RWPE1 (cell line): ENCODE measurements at regions not wholly inside any gene's neighbourhood (a gene's known extent, or its start where the extent isn't known, plus 50 kb on each side); places are given as distances from the start of the nearest gene placed in this dataset.

Source experiments
- CTCF ChIA-PET: fragments of 350-600 bp; sonication (Branson Sonifier 250); formaldehyde crosslinking; extraction: SDS; loops from one replicate; lab custom pipeline; 2021; lab: Yijun Ruan, JAX
- POLR2A ChIA-PET: fragments of 400-600 bp; formaldehyde crosslinking; extraction: SDS; loops from one replicate; lab custom pipeline; 2020; ENCODE audit warnings: antibody characterized with exemption; ENCODE audit not compliant: low non-redundant PET; lab: Yijun Ruan, JAX
- DNase-seq: peaks from one replicate; pipeline ENCODE4 v3.0.0; 2012; ENCODE audit warnings: low spot score
- H3K27ac ChIP-seq: fragments of 450-650 bp; 2 replicates; pipeline ENCODE4 v1.5.1; 2017
- CTCF ChIP-seq: fragments of 450-650 bp; conservative IDR thresholded peaks from 2 replicates; pipeline ENCODE4 v1.5.1; 2017; ENCODE audit warnings: low read depth, mild to moderate bottlenecking

DNA sequence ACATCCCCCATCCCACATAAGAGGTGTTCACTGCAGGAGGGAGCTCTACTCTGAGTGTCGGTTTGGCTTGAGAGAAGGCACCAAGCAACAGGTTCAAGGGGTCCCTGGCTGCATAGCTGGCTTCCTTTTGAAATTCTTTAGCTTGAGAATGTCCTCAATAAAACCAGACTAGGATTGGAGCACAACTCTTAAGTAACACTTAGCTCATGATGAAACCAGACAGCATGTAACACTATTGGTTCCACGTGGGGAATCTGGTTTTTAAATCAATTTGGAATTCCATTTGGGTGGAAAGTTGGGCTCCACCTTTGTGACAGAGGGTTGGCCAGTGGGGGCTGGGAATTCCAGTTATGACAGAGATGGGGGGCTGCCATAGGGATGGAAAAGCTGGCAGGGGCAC, 281.2 kb downstream of the TLE3 start:
- no peak for DNase-seq
- no peak overlapping the region for H3K27ac ChIP-seq
- ChIA-PET POLR2A (no interaction called here), CTCF (interaction anchor here (0.7 kb wide), 1 partner anchor 176 kb away, joined by 3 read pairs; no protein-coding TSS in a partner anchor)
- TF ChIP-seq CTCF, result no peak

DNA sequence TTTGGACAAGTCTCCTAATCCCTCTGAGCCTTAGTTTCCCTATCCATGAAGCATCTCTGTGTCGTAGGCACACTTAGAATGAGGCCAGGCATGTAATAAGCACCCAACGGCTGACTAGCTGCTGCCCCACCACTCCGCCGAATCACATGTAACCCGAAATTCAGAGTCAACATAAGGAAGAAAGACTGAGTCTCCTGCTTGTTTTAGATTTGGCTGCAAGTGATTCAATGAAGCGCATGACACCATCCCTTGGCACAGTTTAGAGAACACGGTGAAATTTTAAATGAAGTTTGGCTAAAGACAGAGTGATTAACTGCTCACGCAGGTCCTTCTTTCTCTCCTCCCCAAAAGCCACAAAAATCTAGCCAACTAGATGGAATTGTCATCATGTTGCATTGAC, 279.2 kb downstream of the TLE3 start:
- no peak for TF ChIP-seq CTCF
- ChIA-PET CTCF (interaction anchor here (0.6 kb wide), 1 partner anchor 229 kb away, joined by 3 read pairs; no protein-coding TSS in a partner anchor), POLR2A (no interaction called here)
- DNase-seq, result no peak
- H3K27ac ChIP-seq, result no peak overlapping the region

DNA sequence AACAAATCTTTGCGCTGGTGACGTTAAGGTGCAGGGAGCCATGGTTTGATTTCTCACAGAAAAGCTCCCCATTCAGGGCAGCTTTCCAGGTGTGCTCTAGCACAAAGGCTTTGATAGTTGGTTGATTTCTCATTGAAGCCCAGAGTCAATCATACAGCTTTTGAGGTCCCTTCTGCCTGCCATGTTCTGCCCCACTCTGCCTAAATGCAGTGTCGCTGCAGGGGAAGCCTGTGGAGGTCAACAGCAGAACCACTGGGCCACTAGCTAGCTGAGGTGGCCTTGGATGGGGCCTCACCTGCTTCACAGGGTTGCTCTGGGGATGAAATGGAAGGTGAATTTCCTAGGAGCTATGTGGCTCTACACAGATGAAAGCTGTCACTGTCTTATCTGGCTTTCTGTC, 278.3 kb downstream of the TLE3 start:
- ChIA-PET POLR2A (no interaction called here), CTCF (no interaction called here)
- TF ChIP-seq CTCF, result no peak
- H3K27ac ChIP-seq, result no peak overlapping the region
- DNase-seq, result no peak

GRCh38 chr15:69820819-69821218, 276.9 kb downstream of the TLE3 start:
- H3K27ac ChIP-seq, result no peak overlapping the region
- no peak for TF ChIP-seq CTCF
- ChIA-PET CTCF (no interaction called here), POLR2A (no interaction called here)
- DNase-seq, result no peak

- CTCF ChIA-PET, result interaction anchor here (0.6 kb wide), 1 partner anchor 36 kb away, joined by 3 read pairs; no protein-coding TSS in a partner anchor
Measured at GRCh38 chr15:69823223-69823907, 274.4 kb downstream of the TLE3 start.

More at GRCh38 chr15:69823223-69823907, 274.4 kb downstream of the TLE3 start:
- no peak overlapping the region for H3K27ac ChIP-seq
- TF ChIP-seq CTCF, result no peak
- POLR2A ChIA-PET, result no interaction called here
- DNase-seq, result peak; percentile 69
